Panc1 (cell line): ENCODE measurements at regions not wholly inside any gene's neighbourhood (a gene's known extent, or its start where the extent isn't known, plus 50 kb on each side); places are given as distances from the start of the nearest gene placed in this dataset.

Experiments
- ATAC-seq: fragments of 200-7000 bp; cut with Tn5 transposase; 2 replicates; pipeline ENCODE4 v1.9.1; 2020; ENCODE audit warnings: mild to moderate bottlenecking, moderate library complexity
- BruUV-seq: library from RNA; stranded (reverse); fragments of 400-500 nt; replicated peaks from 2 replicates; lab custom pipeline; 2021; lab: Mats Ljungman, UMichigan
- CTCF ChIA-PET: fragments of 300-600 bp; sonication (Branson Sonifier 250); formaldehyde crosslinking; loops from one replicate; lab custom pipeline; 2022; ENCODE audit warnings: antibody characterized with exemption; lab: Charles Lee
- POLR2A ChIA-PET: fragments of 300-600 bp; sonication (Branson Sonifier 250); formaldehyde crosslinking; loops from one replicate; lab custom pipeline; 2022; ENCODE audit warnings: antibody characterized with exemption; lab: Charles Lee
- DNase-seq: peaks from one replicate; pipeline ENCODE4 v3.0.0-alpha.2; 2010; ENCODE audit warnings: low read depth, low spot score
- H3K27ac ChIP-seq: 2 replicates; pipeline ENCODE4 v1.5.1; 2011; ENCODE audit warnings: mild to moderate bottlenecking, low read length, inconsistent platforms
- H3K27me3 ChIP-seq: fragments of 200-500 bp; sonication (Bioruptor generic); 2 replicates; pipeline ENCODE4 v1.6.0; 2014; ENCODE audit warnings: low read length, inconsistent platforms; ENCODE audit not compliant: control insufficient read depth, insufficient read depth
- H3K36me3 ChIP-seq: fragments of 200-500 bp; sonication (Bioruptor generic); 2 replicates; pipeline ENCODE4 v1.5.1; 2014; ENCODE audit warnings: inconsistent platforms, mild to moderate bottlenecking, low read length, moderate library complexity; ENCODE audit not compliant: control insufficient read depth, insufficient read depth
- H3K4me1 ChIP-seq: 2 replicates; pipeline ENCODE4 v1.5.1; 2011; ENCODE audit warnings: inconsistent platforms, mild to moderate bottlenecking, low read length, moderate library complexity; ENCODE audit not compliant: control insufficient read depth, insufficient read depth
- H3K4me3 ChIP-seq, 2 experiments: 2 replicates each; pipeline ENCODE4 v1.5.1; 2011 to 2012; ENCODE audit warnings: low read depth in 2 of 2, low read length in 2 of 2, mild to moderate bottlenecking in 2 of 2, inconsistent platforms in 1 of 2, moderate library complexity in 1 of 2
- H3K9me3 ChIP-seq: fragments of 200-500 bp; sonication (Bioruptor generic); 2 replicates; pipeline ENCODE4 v1.5.1; 2014; ENCODE audit warnings: low read depth, mild to moderate bottlenecking, inconsistent platforms, low read length, moderate library complexity; ENCODE audit not compliant: control insufficient read depth, insufficient read depth
- CTCF ChIP-seq: fragments of 450-650 bp; IDR thresholded peaks from 2 replicates; pipeline ENCODE4 v1.5.1; 2017; ENCODE audit warnings: mild to moderate bottlenecking
- POLR2AphosphoS5 ChIP-seq: IDR thresholded peaks from 2 replicates; pipeline ENCODE4 v1.6.1; 2012; ENCODE audit warnings: mild to moderate bottlenecking, low read depth, low read length, moderate library complexity
- REST ChIP-seq, 2 experiments: IDR thresholded peaks; 2 replicates each; pipeline ENCODE4 v1.6.1; 2011 to 2012; ENCODE audit warnings: low read depth in 2 of 2, control low read depth in 1 of 2, low read length in 1 of 2, mild to moderate bottlenecking in 1 of 2, moderate library complexity in 1 of 2; ENCODE audit not compliant: insufficient read depth in 1 of 2
- SIN3A ChIP-seq: IDR thresholded peaks from 2 replicates; pipeline ENCODE4 v1.6.1; 2012; ENCODE audit warnings: low read depth, mild to moderate bottlenecking, low read length, moderate library complexity, borderline replicate concordance; ENCODE audit not compliant: insufficient read depth
- TCF7L2 ChIP-seq: IDR thresholded peaks from 2 replicates; pipeline ENCODE4 v1.6.1; 2011; ENCODE audit warnings: mild to moderate bottlenecking, low read depth, low read length, inconsistent platforms
- in situ Hi-C: cut with HindIII; loops from 2 replicates; pipeline ENCODE4 v1.10.0; 2016; ENCODE audit warnings: low sequenced_read_pairs, low pct_unique_long_range_greater_than_20kb
- intact Hi-C: fragments of 100-400 bp; cut with micrococcal nuclease; formaldehyde crosslinking; loops from one replicate; pipeline ENCODE4 v1.10.0; 2022; ENCODE audit not compliant: unreplicated experiment

- CTCF ChIA-PET, result no interaction called here
- in situ Hi-C loops (no loop called here), intact Hi-C loops (no loop called here)
- no peak for ATAC-seq
- Histone ChIP-seq H3K27me3 (no peaks in the 10 kb centered on the region), H3K27ac (no peak overlapping the region), H3K36me3 (no peaks in the 10 kb centered on the region), H3K9me3 (no peaks in the 10 kb centered on the region), H3K4me1 (no peaks in the 10 kb centered on the region), H3K4me3 (no peak overlapping the region)
- BruUV-seq, result no TSS peak
- TF ChIP-seq SIN3A, result no peak
- no peak for TF ChIP-seq POLR2AphosphoS5
- TF ChIP-seq TCF7L2, result no peak
- TF ChIP-seq REST (IDR thresholded peaks at IDR 0.05; ENCODE audit: insufficient read depth in 1 of 2, low read depth in 2 of 2, low read length in 1 of 2), result no peak
- no peak for TF ChIP-seq CTCF
- POLR2A ChIA-PET, result no interaction called here
- DNase-seq, result no peak
These were observed 242.3 kb upstream of the PMEPA1 start for GRCh38 chr20:57952136-57952535.

- ATAC-seq (no peak), DNase-seq (no peak)
- CTCF ChIA-PET, result no interaction called here
- Histone ChIP-seq H3K4me3 (no peak overlapping the region), H3K27me3 (no peaks in the 10 kb centered on the region), H3K9me3 (no peaks in the 10 kb centered on the region), H3K27ac (no peak overlapping the region), H3K36me3 (no peaks in the 10 kb centered on the region), H3K4me1 (no peaks in the 10 kb centered on the region)
- BruUV-seq, result no TSS peak
- in situ Hi-C loops (no loop called here), intact Hi-C loops (no loop called here)
- no peak for TF ChIP-seq REST (IDR thresholded peaks at IDR 0.05; ENCODE audit: insufficient read depth in 1 of 2, low read depth in 2 of 2, low read length in 1 of 2)
- TF ChIP-seq POLR2AphosphoS5, result no peak
- TF ChIP-seq SIN3A, result no peak
- TF ChIP-seq TCF7L2, result no peak
- no peak for TF ChIP-seq CTCF
- POLR2A ChIA-PET, result no interaction called here
These were observed 241.7 kb upstream of the PMEPA1 start for GRCh38 chr20:57951549-57951948.
